ENCODE measurements at regions not wholly inside any gene's neighbourhood (a gene's known extent, or its start where the extent isn't known, plus 50 kb on each side); places are given as distances from the start of the nearest gene placed in this dataset.

GRCh38 chr5:9928326-9928725, 298.2 kb upstream of the TAS2R1 start:
- CTCF ChIA-PET = no interaction called here
- no peak for TF ChIP-seq L3MBTL2 (conservative IDR thresholded peaks at IDR 0.05)
- TF ChIP-seq CTBP1 (IDR thresholded peaks at IDR 0.05; ENCODE audit: borderline replicate concordance) = no peak
- TF ChIP-seq ELF4 (IDR thresholded peaks at IDR 0.05) = no peak
- no peak for TF ChIP-seq LEF1 (IDR thresholded peaks at IDR 0.05; ENCODE audit: borderline replicate concordance)
- TF ChIP-seq PKNOX1 (IDR thresholded peaks at IDR 0.05) = no peak
- TF ChIP-seq NFRKB (IDR thresholded peaks at IDR 0.05) = no peak
- no peak for TF ChIP-seq TARDBP (IDR thresholded peaks at IDR 0.05)
- TF ChIP-seq ARNT (IDR thresholded peaks at IDR 0.05) = no peak
- no peak for TF ChIP-seq HDGF (IDR thresholded peaks at IDR 0.05; ENCODE audit: borderline replicate concordance)
- no peak for TF ChIP-seq SP1 (IDR thresholded peaks at IDR 0.05)
- no peak for TF ChIP-seq FOXA1 (IDR thresholded peaks at IDR 0.05)
- no peak for TF ChIP-seq BHLHE40 (IDR thresholded peaks at IDR 0.05; ENCODE audit: borderline replicate concordance)
- no peak for TF ChIP-seq ZNF384 (IDR thresholded peaks at IDR 0.05)
- no peak for TF ChIP-seq SUZ12 (IDR thresholded peaks at IDR 0.05)
- DNase-seq (ENCODE audit: extremely low spot score) = no peak
- POLR2A ChIA-PET = no interaction called here

- CTCF ChIA-PET = no interaction called here
- no peak for DNase-seq (ENCODE audit: extremely low spot score)
- TF ChIP-seq ARNT (IDR thresholded peaks at IDR 0.05) (no peak), TARDBP (IDR thresholded peaks at IDR 0.05) (no peak), FOXA1 (IDR thresholded peaks at IDR 0.05) (no peak), ZNF384 (IDR thresholded peaks at IDR 0.05) (no peak), HDGF (IDR thresholded peaks at IDR 0.05; ENCODE audit: borderline replicate concordance) (no peak), BHLHE40 (IDR thresholded peaks at IDR 0.05; ENCODE audit: borderline replicate concordance) (no peak), FOXK2 (IDR thresholded peaks at IDR 0.05) (no peak)
- POLR2A ChIA-PET = no interaction called here
These were observed 297.4 kb upstream of the TAS2R1 start for GRCh38 chr5:9927521-9927997.

GRCh38 chr5:9927106-9927505, 297.0 kb upstream of the TAS2R1 start:
- DNase-seq (ENCODE audit: extremely low spot score) = no peak
- no peak for TF ChIP-seq HDGF (IDR thresholded peaks at IDR 0.05; ENCODE audit: borderline replicate concordance)
- no peak for TF ChIP-seq ARNT (IDR thresholded peaks at IDR 0.05)
- no peak for TF ChIP-seq ZNF384 (IDR thresholded peaks at IDR 0.05)
- no peak for TF ChIP-seq FOXM1 (IDR thresholded peaks at IDR 0.05; ENCODE audit: borderline replicate concordance)
- no peak for TF ChIP-seq CTBP1 (IDR thresholded peaks at IDR 0.05; ENCODE audit: borderline replicate concordance)
- ChIA-PET POLR2A (no interaction called here), CTCF (no interaction called here)

GRCh38 chr5:9924614-9925013, 294.5 kb upstream of the TAS2R1 start:
- CTCF ChIA-PET = no interaction called here
- no peak for DNase-seq (ENCODE audit: extremely low spot score)
- POLR2A ChIA-PET = no interaction called here
- TF ChIP-seq FOXM1 (IDR thresholded peaks at IDR 0.05; ENCODE audit: borderline replicate concordance) = no peak
- TF ChIP-seq SP1 (IDR thresholded peaks at IDR 0.05) = no peak
- no peak for TF ChIP-seq ARNT (IDR thresholded peaks at IDR 0.05)
- TF ChIP-seq ELF4 (IDR thresholded peaks at IDR 0.05) = no peak
- no peak for TF ChIP-seq ZNF384 (IDR thresholded peaks at IDR 0.05)
- TF ChIP-seq BHLHE40 (IDR thresholded peaks at IDR 0.05; ENCODE audit: borderline replicate concordance) = no peak
- no peak for TF ChIP-seq L3MBTL2 (conservative IDR thresholded peaks at IDR 0.05)
- TF ChIP-seq SUZ12 (IDR thresholded peaks at IDR 0.05) = no peak

- TF ChIP-seq FOXK2 (IDR thresholded peaks at IDR 0.05) = no peak
- ChIA-PET CTCF (interaction anchor here (1.1 kb wide), 1 partner anchor 13 kb away, joined by 3 read pairs; no protein-coding TSS in a partner anchor), POLR2A (no interaction called here)
- DNase-seq (ENCODE audit: extremely low spot score) = no peak
These were observed 292.6 kb upstream of the TAS2R1 start for GRCh38 chr5:9922719-9923118.

- no peak for DNase-seq (ENCODE audit: extremely low spot score)
- CTCF ChIA-PET = no interaction called here
- TF ChIP-seq ELF4 (IDR thresholded peaks at IDR 0.05) = no peak
- TF ChIP-seq TARDBP (IDR thresholded peaks at IDR 0.05) = no peak
- TF ChIP-seq L3MBTL2 (conservative IDR thresholded peaks at IDR 0.05) = no peak
- TF ChIP-seq PKNOX1 (IDR thresholded peaks at IDR 0.05) = no peak
- TF ChIP-seq SP1 (IDR thresholded peaks at IDR 0.05) = no peak
- TF ChIP-seq FOXM1 (IDR thresholded peaks at IDR 0.05; ENCODE audit: borderline replicate concordance) = no peak
- TF ChIP-seq ZNF384 (IDR thresholded peaks at IDR 0.05) = no peak
- POLR2A ChIA-PET = no interaction called here
These were observed 290.5 kb upstream of the TAS2R1 start for GRCh38 chr5:9920697-9921096.

GRCh38 chr5:9919306-9920030, 289.3 kb upstream of the TAS2R1 start:
- no peak for DNase-seq (ENCODE audit: extremely low spot score)
- ChIA-PET POLR2A (no interaction called here), CTCF (no interaction called here)
- TF ChIP-seq TARDBP (IDR thresholded peaks at IDR 0.05) = no peak
- TF ChIP-seq ARNT (IDR thresholded peaks at IDR 0.05) = no peak
- no peak for TF ChIP-seq BHLHE40 (IDR thresholded peaks at IDR 0.05; ENCODE audit: borderline replicate concordance)
- no peak for TF ChIP-seq FOXA1 (IDR thresholded peaks at IDR 0.05)
- TF ChIP-seq CTBP1 (IDR thresholded peaks at IDR 0.05; ENCODE audit: borderline replicate concordance) = no peak
- no peak for TF ChIP-seq ELF4 (IDR thresholded peaks at IDR 0.05)
- no peak for TF ChIP-seq NFRKB (IDR thresholded peaks at IDR 0.05)
- no peak for TF ChIP-seq HDGF (IDR thresholded peaks at IDR 0.05; ENCODE audit: borderline replicate concordance)
- no peak for TF ChIP-seq SP1 (IDR thresholded peaks at IDR 0.05)
- TF ChIP-seq FOXM1 (IDR thresholded peaks at IDR 0.05; ENCODE audit: borderline replicate concordance) = no peak
- TF ChIP-seq FOXK2 (IDR thresholded peaks at IDR 0.05) = no peak
- TF ChIP-seq ZNF384 (IDR thresholded peaks at IDR 0.05) = no peak
